Transverse colon (tissue), 4 donors: ENCODE measurements at regions not wholly inside any gene's neighbourhood (a gene's known extent, or its start where the extent isn't known, plus 50 kb on each side); places are given as distances from the start of the nearest gene placed in this dataset.
A peak's percentile ranks its signal among the peaks of the same experiment; 100 is the strongest.

Experiments used
- DNase-seq: peaks from one replicate; pipeline ENCODE4 v3.0.0-alpha.2; 2019
- H3K27ac ChIP-seq, 4 donors: fragments of 200-600 bp; sonication (generic); 2 replicates each; pipeline ENCODE4 v1.5.1; 2016 to 2018; ENCODE audit warnings: inconsistent platforms in 4 of 4
- H3K27me3 ChIP-seq: fragments of 200-600 bp; sonication (generic); 2 replicates; pipeline ENCODE4 v1.5.1; 2017; ENCODE audit warnings: inconsistent platforms
- H3K36me3 ChIP-seq, 4 donors: fragments of 200-600 bp; sonication (generic); 2 replicates each; pipeline ENCODE4 v1.5.1; 2017 to 2019; ENCODE audit warnings: inconsistent platforms in 4 of 4
- H3K4me1 ChIP-seq, 4 donors: fragments of 200-600 bp; sonication (generic); 2 replicates each; pipeline ENCODE4 v1.5.1; 2017 to 2020; ENCODE audit warnings: inconsistent platforms in 4 of 4
- H3K4me3 ChIP-seq, 4 donors: fragments of 200-600 bp; sonication (generic); 1 replicate in 1 of 4; 2 replicates in 3 of 4; pipeline versions ENCODE4 v1.5.1 to v1.6.1; 2017 to 2019; ENCODE audit warnings: inconsistent platforms in 4 of 4
- H3K9me3 ChIP-seq, 2 donors: fragments of 200-600 bp; sonication (generic); 2 replicates each; pipeline ENCODE4 v1.5.1; 2017 to 2019; ENCODE audit warnings: inconsistent platforms in 2 of 2
- CTCF ChIP-seq, 5 experiments: fragments of 200-600 bp in 3 of 5; fragments of 450-650 bp in 2 of 5; sonication (generic) in 3 of 5; IDR thresholded peaks; 1 replicate in 2 of 5; 2 replicates in 3 of 5; pipeline ENCODE4 v1.5.1; 2016 to 2017; ENCODE audit warnings: antibody characterized with exemption in 5 of 5, inconsistent platforms in 3 of 5, mild to moderate bottlenecking in 2 of 5, moderate library complexity in 1 of 5
- EP300 ChIP-seq: sonication (generic); formaldehyde crosslinking; IDR thresholded peaks from one replicate; pipeline ENCODE4 v1.6.1; 2017; ENCODE audit warnings: antibody characterized with exemption, low read depth
- POLR2A ChIP-seq: fragments of 450-650 bp; IDR thresholded peaks from one replicate; pipeline ENCODE4 v1.6.1; 2016; ENCODE audit warnings: antibody characterized with exemption, mild to moderate bottlenecking, moderate library complexity
- POLR2AphosphoS5 ChIP-seq, 3 donors: sonication (generic); formaldehyde crosslinking; IDR thresholded peaks; one replicate each; pipeline ENCODE4 v1.6.1; 2016; ENCODE audit warnings: antibody characterized with exemption in 3 of 3
- WGBS, 2 donors: methylation state at CpG; one replicate each; pipeline ENCODE4 v1.1.5; 2018; ENCODE audit warnings: low coverage in 1 of 2; 5-methylcytosine and 5-hydroxymethylcytosine counted together
- in situ Hi-C, 4 donors: fragments of 200-750 bp; cut with MboI; loops; one replicate each; pipeline versions ENCODE4 v1.15.0 to v1.15.1; 2017; ENCODE audit warnings: low sequenced_read_pairs in 3 of 4, low pct_ligation_motif_present in 1 of 4, low pct_unique_long_range_greater_than_20kb in 1 of 4
- intact Hi-C: fragments of 100-400 bp; cut with DNase I; formaldehyde crosslinking; loops from one replicate; pipeline ENCODE4 v1.15.1; 2023; ENCODE audit warnings: low total_unique reads

- no peak for TF ChIP-seq POLR2AphosphoS5 (IDR thresholded peaks at IDR 0.05)
- no peak for TF ChIP-seq CTCF (IDR thresholded peaks at IDR 0.05)
- no peak for TF ChIP-seq EP300
- TF ChIP-seq POLR2A: no peak
- Histone ChIP-seq H3K27me3 (no peaks in the 10 kb centered on the region), H3K4me1 (no peaks in the 10 kb centered on the region), H3K4me3 (no peak overlapping the region), H3K9me3 (no peaks in the 10 kb centered on the region), H3K36me3 (no peaks in the 10 kb centered on the region), H3K27ac (no peak overlapping the region)
- WGBS, 2 donors: 75% methylated on average over 4 of the region's 4 CpGs; no CpG with 5 or more reads in 1 of the 2 donors
- intact Hi-C loops (no loop called here), in situ Hi-C loops (no loop called here)
- no peak for DNase-seq
Observed at GRCh38 chr6:170112583-170112860, 178.4 kb downstream of the DLL1 start.

- intact Hi-C loops: no loop called here
- H3K4me3 ChIP-seq: no peak overlapping the region
- WGBS, 2 donors: 84 to 86% methylated on average over 5 to 19 of the region's 19 CpGs
- H3K4me1 ChIP-seq: no peaks in the 10 kb centered on the region
- no peaks in the 10 kb centered on the region for H3K36me3 ChIP-seq
- in situ Hi-C loops: no loop called here
- H3K27ac ChIP-seq: no peak overlapping the region
- no peak for DNase-seq
- H3K9me3 ChIP-seq: no peaks in the 10 kb centered on the region
- TF ChIP-seq CTCF (IDR thresholded peaks at IDR 0.05) (no peak), POLR2AphosphoS5 (IDR thresholded peaks at IDR 0.05) (no peak), EP300 (no peak), POLR2A (no peak)
- H3K27me3 ChIP-seq: peaks cover under 1% of the 10 kb centered on the region
Observed at GRCh38 chr6:170111816-170112582, 178.9 kb downstream of the DLL1 start.

GRCh38 chr6:170111141-170111664, 179.7 kb downstream of the DLL1 start:
- TF ChIP-seq EP300 (no peak), POLR2A (no peak), POLR2AphosphoS5 (IDR thresholded peaks at IDR 0.05) (no peak), CTCF (IDR thresholded peaks at IDR 0.05) (no peak)
- Histone ChIP-seq H3K9me3 (no peaks in the 10 kb centered on the region), H3K4me1 (no peaks in the 10 kb centered on the region), H3K36me3 (no peaks in the 10 kb centered on the region), H3K27me3 (peaks cover 3% of the 10 kb centered on the region), H3K27ac (no peak overlapping the region), H3K4me3 (no peak overlapping the region)
- no peak for DNase-seq
- intact Hi-C loops (no loop called here), in situ Hi-C loops (no loop called here)
- 83 to 93% methylated on average over 3 to 8 of the region's 8 CpGs for WGBS, 2 donors

- no peak overlapping the region for H3K27ac ChIP-seq
- DNase-seq: peak; percentile 5
- intact Hi-C loops: no loop called here
- H3K27me3 ChIP-seq: peaks cover 3% of the 10 kb centered on the region
- no peak for TF ChIP-seq POLR2AphosphoS5 (IDR thresholded peaks at IDR 0.05)
- TF ChIP-seq CTCF (IDR thresholded peaks at IDR 0.05): no peak
- no peak for TF ChIP-seq EP300
- no peak for TF ChIP-seq POLR2A
- H3K4me1 ChIP-seq: no peaks in the 10 kb centered on the region
- WGBS, 2 donors: 83% methylated on average over 43 of the region's 44 CpGs; no CpG with 5 or more reads in 1 of the 2 donors
- in situ Hi-C loops: no loop called here
- H3K36me3 ChIP-seq: no peaks in the 10 kb centered on the region
- no peak overlapping the region for H3K4me3 ChIP-seq
- H3K9me3 ChIP-seq: no peaks in the 10 kb centered on the region
Observed at GRCh38 chr6:170110201-170111140, 180.4 kb downstream of the DLL1 start.
